Osteoblast (primary cell): ENCODE measurements at regions not wholly inside any gene's neighbourhood (a gene's known extent, or its start where the extent isn't known, plus 50 kb on each side); places are given as distances from the start of the nearest gene placed in this dataset.

Experiments
- DNase-seq: peaks from one replicate; pipeline ENCODE4 v3.0.0; 2011; ENCODE audit warnings: low spot score, mixed read lengths; ENCODE audit not compliant: insufficient read length; ENCODE audit errors: missing footprints
- H2AFZ ChIP-seq: 2 replicates; pipeline ENCODE4 v1.6.0; 2011; ENCODE audit warnings: mild to moderate bottlenecking, low read length
- H3K27ac ChIP-seq: 2 replicates; pipeline ENCODE4 v1.5.1; 2011; ENCODE audit warnings: mild to moderate bottlenecking, low read depth, low read length, moderate library complexity
- H3K27me3 ChIP-seq: 2 replicates; pipeline ENCODE4 v1.6.0; 2012; ENCODE audit warnings: mild to moderate bottlenecking, control low read depth, inconsistent platforms, low read length, moderate library complexity; ENCODE audit not compliant: insufficient read depth
- H3K36me3 ChIP-seq: 2 replicates; pipeline ENCODE4 v1.5.1; 2011; ENCODE audit warnings: mild to moderate bottlenecking, low read length, control low read depth, moderate library complexity; ENCODE audit not compliant: insufficient read depth
- H3K4me1 ChIP-seq: 2 replicates; pipeline ENCODE4 v1.5.1; 2011; ENCODE audit warnings: mild to moderate bottlenecking, low read length, control low read depth, moderate library complexity; ENCODE audit not compliant: insufficient read depth
- H3K4me2 ChIP-seq: 2 replicates; pipeline ENCODE4 v1.6.0; 2011; ENCODE audit warnings: mild to moderate bottlenecking, low read length; ENCODE audit not compliant: insufficient read depth
- H3K4me3 ChIP-seq: fragments of 200-600 bp; sonication (generic); 3 replicates; pipeline ENCODE4 v1.5.1; 2012; ENCODE audit warnings: mild to moderate bottlenecking, low read length, inconsistent platforms; ENCODE audit not compliant: insufficient read depth
- H3K79me2 ChIP-seq: 2 replicates; pipeline ENCODE4 v1.6.0; 2012; ENCODE audit warnings: mild to moderate bottlenecking, low read length, control low read depth, inconsistent platforms; ENCODE audit not compliant: insufficient read depth
- H3K9me3 ChIP-seq: 2 replicates; pipeline ENCODE4 v1.5.1; 2011; ENCODE audit warnings: low read depth, low read length, control low read depth
- H4K20me1 ChIP-seq: 2 replicates; pipeline ENCODE4 v1.6.0; 2012; ENCODE audit warnings: mild to moderate bottlenecking, low read length, control low read depth; ENCODE audit not compliant: insufficient read depth
- CTCF ChIP-seq: IDR thresholded peaks from 2 replicates; pipeline ENCODE4 v1.5.1; 2011; ENCODE audit warnings: mild to moderate bottlenecking, low read depth, low read length, moderate library complexity; ENCODE audit errors: extremely low read depth

GRCh38 chr2:226333388-226333787 is 466.2 kb downstream of the IRS1 start:
- Histone ChIP-seq H3K79me2 (no peaks in the 10 kb centered on the region), H3K9me3 (no peaks in the 10 kb centered on the region), H4K20me1 (no peaks in the 10 kb centered on the region), H3K27me3 (no peaks in the 10 kb centered on the region), H3K36me3 (no peaks in the 10 kb centered on the region), H3K4me2 (no peak overlapping the region), H3K27ac (no peak overlapping the region), H2AFZ (no peak overlapping the region), H3K4me1 (peaks cover 9% of the 10 kb centered on the region), H3K4me3 (no peak overlapping the region)
- DNase-seq = no peak
- no peak for TF ChIP-seq CTCF

- no peak for DNase-seq
- no peak for TF ChIP-seq CTCF
- H4K20me1 ChIP-seq = no peaks in the 10 kb centered on the region
- no peaks in the 10 kb centered on the region for H3K79me2 ChIP-seq
- H3K4me3 ChIP-seq = no peak overlapping the region
- no peak overlapping the region for H2AFZ ChIP-seq
- no peaks in the 10 kb centered on the region for H3K27me3 ChIP-seq
- H3K4me1 ChIP-seq = peaks cover 5% of the 10 kb centered on the region
- no peak overlapping the region for H3K4me2 ChIP-seq
- no peak overlapping the region for H3K27ac ChIP-seq
- no peaks in the 10 kb centered on the region for H3K9me3 ChIP-seq
- H3K36me3 ChIP-seq = no peaks in the 10 kb centered on the region
Observed at GRCh38 chr2:226330206-226330605, 469.4 kb downstream of the IRS1 start.

GRCh38 chr2:226329180-226329579 is 470.4 kb downstream of the IRS1 start:
- DNase-seq = no peak

GRCh38 chr2:226327830-226328229 is 471.8 kb downstream of the IRS1 start:
- Histone ChIP-seq H3K36me3 (no peaks in the 10 kb centered on the region), H3K4me1 (no peaks in the 10 kb centered on the region), H3K79me2 (no peaks in the 10 kb centered on the region), H3K27me3 (no peaks in the 10 kb centered on the region), H2AFZ (no peak overlapping the region), H4K20me1 (no peaks in the 10 kb centered on the region), H3K9me3 (no peaks in the 10 kb centered on the region), H3K27ac (no peak overlapping the region), H3K4me3 (no peak overlapping the region), H3K4me2 (no peak overlapping the region)
- TF ChIP-seq CTCF = no peak
- DNase-seq = no peak

More at GRCh38 chr2:226329180-226329579, 470.4 kb downstream of the IRS1 start:
- no peaks in the 10 kb centered on the region for H3K27me3 ChIP-seq
- H3K36me3 ChIP-seq = no peaks in the 10 kb centered on the region
- no peak overlapping the region for H2AFZ ChIP-seq
- no peak overlapping the region for H3K4me2 ChIP-seq
- no peak overlapping the region for H3K27ac ChIP-seq
- H3K79me2 ChIP-seq = no peaks in the 10 kb centered on the region
- TF ChIP-seq CTCF = no peak
- no peaks in the 10 kb centered on the region for H4K20me1 ChIP-seq
- no peak overlapping the region for H3K4me3 ChIP-seq
- no peaks in the 10 kb centered on the region for H3K4me1 ChIP-seq
- H3K9me3 ChIP-seq = no peaks in the 10 kb centered on the region
